Natural killer cell (primary cell): ENCODE measurements at regions not wholly inside any gene's neighbourhood (a gene's known extent, or its start where the extent isn't known, plus 50 kb on each side); places are given as distances from the start of the nearest gene placed in this dataset.

Experiments
- ATAC-seq, 3 donors: fragments of 150-1000 bp in 2 of 3; fragments of 200-7000 bp in 1 of 3; cut with Tn5 transposase; 1 replicate in 1 of 3; 2 replicates in 2 of 3; pipeline ENCODE4 v1.10.0; 2021; ENCODE audit warnings: mild to moderate bottlenecking in 2 of 3, moderate library complexity in 2 of 3
- DNase-seq, 2 donors: peaks; one replicate each; pipeline versions ENCODE4 v3.0.0 to v3.0.0-alpha.2; 2013 to 2021; ENCODE audit warnings: mixed read lengths in 1 of 2
- H3K27ac ChIP-seq: one replicate; pipeline ENCODE4 v1.5.1; 2013; ENCODE audit warnings: mild to moderate bottlenecking, low read length
- H3K27me3 ChIP-seq: one replicate; pipeline ENCODE4 v1.6.1; 2013; ENCODE audit warnings: low read length; ENCODE audit not compliant: control insufficient read depth, insufficient read depth
- H3K36me3 ChIP-seq: one replicate; pipeline ENCODE4 v1.6.1; 2013; ENCODE audit warnings: low read length; ENCODE audit not compliant: control insufficient read depth, insufficient read depth
- H3K4me1 ChIP-seq: one replicate; pipeline ENCODE4 v1.6.1; 2013; ENCODE audit warnings: low read length; ENCODE audit not compliant: control insufficient read depth, insufficient read depth
- H3K4me3 ChIP-seq: one replicate; pipeline ENCODE4 v1.5.1; 2013; ENCODE audit warnings: low read length
- H3K9me3 ChIP-seq: one replicate; pipeline ENCODE4 v1.6.1; 2013; ENCODE audit warnings: low read length; ENCODE audit not compliant: control insufficient read depth, insufficient read depth
- H3K27ac Mint-ChIP-seq, 2 donors: one replicate each; pipeline ENCODE4 v1.8.0; 2022; ENCODE audit warnings: mild to moderate bottlenecking in 2 of 2, mixed read lengths in 2 of 2, moderate library complexity in 1 of 2
- H3K27me3 Mint-ChIP-seq, 2 donors: one replicate each; pipeline ENCODE4 v1.8.0; 2022; ENCODE audit warnings: low read depth in 2 of 2, mixed read lengths in 2 of 2
- H3K36me3 Mint-ChIP-seq: one replicate; pipeline ENCODE4 v1.8.0; 2022; ENCODE audit warnings: mixed read lengths
- H3K4me1 Mint-ChIP-seq, 2 donors: one replicate each; pipeline ENCODE4 v1.8.0; 2022; ENCODE audit warnings: mixed read lengths in 2 of 2
- H3K4me3 Mint-ChIP-seq: one replicate; pipeline ENCODE4 v1.8.0; 2022; ENCODE audit warnings: mild to moderate bottlenecking, moderate library complexity, mixed read lengths
- H3K9me3 Mint-ChIP-seq, 2 donors: one replicate each; pipeline ENCODE4 v1.8.0; 2022; ENCODE audit warnings: mixed read lengths in 2 of 2
- CTCF ChIP-seq: fragments of 200-600 bp; IDR thresholded peaks from one replicate; pipeline ENCODE4 v1.8.0; 2022; ENCODE audit warnings: antibody characterized with exemption
- WGBS: methylation state at CpG from one replicate; pipeline ENCODE4 v1.1.7; 2013; ENCODE audit warnings: missing lambda C conversion rate; ENCODE audit not compliant: insufficient coverage; 5-methylcytosine and 5-hydroxymethylcytosine counted together
- intact Hi-C: fragments of 100-400 bp; cut with micrococcal nuclease; formaldehyde crosslinking; loops from one replicate; pipeline ENCODE4 v1.14.2; 2022

GRCh38 chr14:55929136-55929535, 189.1 kb upstream of the PELI2 start:
- H3K27ac Mint-ChIP-seq: no peak overlapping the region
- no peak overlapping the region for H3K4me3 Mint-ChIP-seq
- H3K27me3 ChIP-seq: no peaks in the 10 kb centered on the region
- 89% methylated on average over 3 of the region's 4 CpGs for WGBS
- ATAC-seq (no peak), DNase-seq (no peak)
- peaks cover 2 to 3% of the 10 kb centered on the region in 2 donors for H3K9me3 Mint-ChIP-seq
- peaks cover 5 to 7% of the 10 kb centered on the region in 2 donors for H3K27me3 Mint-ChIP-seq
- H3K36me3 ChIP-seq: no peaks in the 10 kb centered on the region
- H3K4me1 Mint-ChIP-seq: no peaks in the 10 kb centered on the region
- no peaks in the 10 kb centered on the region for H3K9me3 ChIP-seq
- H3K4me3 ChIP-seq: no peak overlapping the region
- no peak for TF ChIP-seq CTCF
- intact Hi-C loops: no loop called here
- no peaks in the 10 kb centered on the region for H3K36me3 Mint-ChIP-seq
- no peaks in the 10 kb centered on the region for H3K4me1 ChIP-seq
- no peak overlapping the region for H3K27ac ChIP-seq

- 81% methylated on average over 4 of the region's 5 CpGs for WGBS
- peaks cover 2 to 3% of the 10 kb centered on the region in 2 donors for H3K9me3 Mint-ChIP-seq
- H3K27ac ChIP-seq: no peak overlapping the region
- DNase-seq (no peak), ATAC-seq (no peak)
- no peak overlapping the region for H3K4me3 Mint-ChIP-seq
- no peaks in the 10 kb centered on the region for H3K4me1 ChIP-seq
- H3K4me1 Mint-ChIP-seq: no peaks in the 10 kb centered on the region
- intact Hi-C loops: no loop called here
- no peaks in the 10 kb centered on the region for H3K36me3 Mint-ChIP-seq
- H3K36me3 ChIP-seq: no peaks in the 10 kb centered on the region
- no peak overlapping the region for H3K4me3 ChIP-seq
- no peaks in the 10 kb centered on the region for H3K9me3 ChIP-seq
- H3K27me3 ChIP-seq: no peaks in the 10 kb centered on the region
- TF ChIP-seq CTCF: no peak
- H3K27ac Mint-ChIP-seq: no peak overlapping the region
- H3K27me3 Mint-ChIP-seq: peaks cover 5 to 7% of the 10 kb centered on the region in 2 donors
These were observed 188.0 kb upstream of the PELI2 start for GRCh38 chr14:55930016-55930784.

DNA sequence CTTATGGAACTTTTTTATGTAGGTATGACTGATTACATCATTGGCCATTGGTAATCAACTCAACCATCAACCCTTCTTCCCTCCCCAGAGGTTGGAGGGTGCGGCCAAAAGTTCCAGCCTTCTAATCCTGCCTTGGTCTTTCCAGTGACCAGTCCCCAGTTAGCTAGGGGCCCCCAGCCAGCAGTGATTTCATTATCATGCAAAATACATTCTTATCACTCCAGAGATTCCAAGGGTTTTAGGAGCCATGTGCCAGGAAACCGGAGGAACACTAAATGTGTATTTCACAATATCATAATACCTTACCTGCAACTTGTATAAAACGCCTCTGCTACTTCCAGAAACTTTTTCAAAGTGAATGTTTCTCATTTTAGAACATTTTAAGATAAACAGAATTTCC, 181.5 kb upstream of the PELI2 start:
- Histone ChIP-seq H3K4me3 (no peak overlapping the region), H3K27ac (no peak overlapping the region), H3K27me3 (no peaks in the 10 kb centered on the region), H3K9me3 (no peaks in the 10 kb centered on the region), H3K36me3 (no peaks in the 10 kb centered on the region), H3K4me1 (no peaks in the 10 kb centered on the region)
- DNase-seq (no peak), ATAC-seq (no peak)
- Mint-ChIP-seq H3K9me3 (peaks cover 2 to 6% of the 10 kb centered on the region in 2 donors), H3K27me3 (peaks cover 5 to 7% of the 10 kb centered on the region in 2 donors), H3K27ac (no peak overlapping the region), H3K36me3 (no peaks in the 10 kb centered on the region), H3K4me1 (peaks cover 0 to 5% of the 10 kb centered on the region in 2 donors), H3K4me3 (no peak overlapping the region)
- TF ChIP-seq CTCF: no peak
- intact Hi-C loops: no loop called here
- WGBS: 84% methylated on average over 3 of the region's 3 CpGs
